Caco-2 (cell line): ENCODE measurements at regions not wholly inside any gene's neighbourhood (a gene's known extent, or its start where the extent isn't known, plus 50 kb on each side); places are given as distances from the start of the nearest gene placed in this dataset.
A peak's percentile ranks its signal among the peaks of the same experiment; 100 is the strongest.

Experiments used
- BruUV-seq: library from RNA; stranded (reverse); fragments of 400-500 nt; replicated peaks from 2 replicates; lab custom pipeline; 2021; lab: Mats Ljungman, UMichigan
- CTCF ChIA-PET: fragments of 300-600 bp; sonication (Branson Sonifier 250); formaldehyde crosslinking; loops from one replicate; lab custom pipeline; 2022; ENCODE audit warnings: antibody characterized with exemption; lab: Charles Lee
- POLR2A ChIA-PET: fragments of 300-600 bp; sonication (Branson Sonifier 250); formaldehyde crosslinking; loops from one replicate; lab custom pipeline; 2022; ENCODE audit warnings: antibody characterized with exemption; lab: Charles Lee
- DNase-seq, 2 experiments: peaks; one replicate each; pipeline versions ENCODE4 v3.0.0 to v3.0.0-alpha.2; 2020 to 2022
- H3K27me3 ChIP-seq: replicated peaks from 2 replicates; pipeline ENCODE4 v1.6.0; 2011; ENCODE audit warnings: low read length; ENCODE audit not compliant: control insufficient read depth, insufficient read depth
- H3K36me3 ChIP-seq: 2 replicates; pipeline ENCODE4 v1.5.1; 2011; ENCODE audit warnings: low read length; ENCODE audit not compliant: control insufficient read depth, insufficient read depth
- H3K4me1 ChIP-seq: fragments of 250-450 bp; sonication (Bioruptor Pico); 2 replicates; pipeline ENCODE4 v1.5.1; 2020; ENCODE audit warnings: mild to moderate bottlenecking
- H3K4me3 ChIP-seq: 2 replicates; pipeline ENCODE4 v1.5.1; 2011; ENCODE audit warnings: low read depth, mild to moderate bottlenecking, control low read depth, low read length
- H3K9me3 ChIP-seq: fragments of 250-450 bp; sonication (Bioruptor Pico); 2 replicates; pipeline ENCODE4 v1.5.1; 2020; ENCODE audit warnings: mild to moderate bottlenecking, moderate library complexity
- H3K27ac Mint-ChIP-seq: one replicate; pipeline ENCODE4 v1.8.0; 2022; ENCODE audit warnings: mixed read lengths; ENCODE audit not compliant: unreplicated experiment
- H3K27me3 Mint-ChIP-seq: one replicate; pipeline ENCODE4 v1.8.0; 2022; ENCODE audit warnings: mixed read lengths; ENCODE audit not compliant: insufficient read depth, unreplicated experiment
- H3K36me3 Mint-ChIP-seq: one replicate; pipeline ENCODE4 v1.8.0; 2022; ENCODE audit warnings: mild to moderate bottlenecking, mixed read lengths; ENCODE audit not compliant: insufficient read depth, unreplicated experiment
- H3K4me1 Mint-ChIP-seq: one replicate; pipeline ENCODE4 v1.8.0; 2022; ENCODE audit warnings: low read depth, mixed read lengths; ENCODE audit not compliant: unreplicated experiment
- H3K4me3 Mint-ChIP-seq: one replicate; pipeline ENCODE4 v1.8.0; 2022; ENCODE audit warnings: mild to moderate bottlenecking, moderate library complexity, mixed read lengths; ENCODE audit not compliant: unreplicated experiment
- H3K9me3 Mint-ChIP-seq: one replicate; pipeline ENCODE4 v1.8.0; 2022; ENCODE audit warnings: mixed read lengths; ENCODE audit not compliant: unreplicated experiment
- CTCF ChIP-seq, 2 experiments: fragments of 200-600 bp in 1 of 2; IDR thresholded peaks; 1 replicate in 1 of 2; 2 replicates in 1 of 2; pipeline versions ENCODE4 v1.5.1 to v1.8.0; 2011 to 2022; ENCODE audit warnings: antibody characterized with exemption in 1 of 2, control low read depth in 1 of 2, inconsistent platforms in 1 of 2, low read depth in 1 of 2, low read length in 1 of 2, mild to moderate bottlenecking in 1 of 2, moderate library complexity in 1 of 2; ENCODE audit not compliant: insufficient read depth in 1 of 2, severe bottlenecking in 1 of 2, unreplicated experiment in 1 of 2
- intact Hi-C: fragments of 100-400 bp; cut with micrococcal nuclease; formaldehyde crosslinking; loops from one replicate; pipeline ENCODE4 v1.10.0; 2022; ENCODE audit not compliant: unreplicated experiment

- CTCF ChIA-PET = no interaction called here
- Mint-ChIP-seq H3K4me3 (no peak overlapping the region), H3K36me3 (no peaks in the 10 kb centered on the region), H3K27me3 (no peaks in the 10 kb centered on the region), H3K4me1 (peaks cover 13% of the 10 kb centered on the region), H3K27ac (no peak overlapping the region), H3K9me3 (no peaks in the 10 kb centered on the region)
- POLR2A ChIA-PET = no interaction called here
- no TSS peak for BruUV-seq
- TF ChIP-seq CTCF (IDR thresholded peaks at IDR 0.05; ENCODE audit: insufficient read depth in 1 of 2, low read depth in 1 of 2, low read length in 1 of 2, severe bottlenecking in 1 of 2, unreplicated experiment in 1 of 2) = no peak
- H3K4me1 ChIP-seq = peaks cover 11% of the 10 kb centered on the region
- intact Hi-C loops = no loop called here
- no peaks in the 10 kb centered on the region for H3K27me3 ChIP-seq
- H3K4me3 ChIP-seq = no peak overlapping the region
- H3K36me3 ChIP-seq = no peaks in the 10 kb centered on the region
- DNase-seq = no peak
- H3K9me3 ChIP-seq = no peaks in the 10 kb centered on the region
These were observed 86.0 kb upstream of the MDFIC start for GRCh38 chr7:114835861-114836260.

GRCh38 chr7:114842551-114843065, 79.3 kb upstream of the MDFIC start:
- no peak overlapping the region for H3K27ac Mint-ChIP-seq

GRCh38 chr7:114843102-114843501, 78.8 kb upstream of the MDFIC start:
- Mint-ChIP-seq H3K27ac (no peak overlapping the region), H3K4me1 (peaks cover 7% of the 10 kb centered on the region), H3K36me3 (no peaks in the 10 kb centered on the region), H3K4me3 (no peak overlapping the region), H3K9me3 (no peaks in the 10 kb centered on the region), H3K27me3 (no peaks in the 10 kb centered on the region)
- no peak for TF ChIP-seq CTCF (IDR thresholded peaks at IDR 0.05; ENCODE audit: insufficient read depth in 1 of 2, low read depth in 1 of 2, low read length in 1 of 2, severe bottlenecking in 1 of 2, unreplicated experiment in 1 of 2)
- no peaks in the 10 kb centered on the region for H3K36me3 ChIP-seq
- ChIA-PET POLR2A (no interaction called here), CTCF (no interaction called here)
- H3K27me3 ChIP-seq = no peaks in the 10 kb centered on the region
- intact Hi-C loops = no loop called here
- H3K4me1 ChIP-seq = no peaks in the 10 kb centered on the region
- H3K4me3 ChIP-seq = no peak overlapping the region
- DNase-seq = no peak
- no peaks in the 10 kb centered on the region for H3K9me3 ChIP-seq
- no TSS peak for BruUV-seq

More at GRCh38 chr7:114842551-114843065, 79.3 kb upstream of the MDFIC start:
- no peaks in the 10 kb centered on the region for H3K36me3 Mint-ChIP-seq
- H3K9me3 Mint-ChIP-seq = no peaks in the 10 kb centered on the region
- BruUV-seq = no TSS peak
- no peaks in the 10 kb centered on the region for H3K27me3 Mint-ChIP-seq
- Histone ChIP-seq H3K4me1 (no peaks in the 10 kb centered on the region), H3K9me3 (no peaks in the 10 kb centered on the region), H3K4me3 (no peak overlapping the region), H3K27me3 (no peaks in the 10 kb centered on the region), H3K36me3 (no peaks in the 10 kb centered on the region)
- ChIA-PET CTCF (interaction anchor here (0.6 kb wide), 1 partner anchor 23 kb away, joined by 9 read pairs; no protein-coding TSS in a partner anchor), POLR2A (no interaction called here)
- intact Hi-C loops = no loop called here
- no peak overlapping the region for H3K4me3 Mint-ChIP-seq
- DNase-seq = peak in 1 of 2 experiments; percentile 10
- no peak for TF ChIP-seq CTCF (IDR thresholded peaks at IDR 0.05; ENCODE audit: insufficient read depth in 1 of 2, low read depth in 1 of 2, low read length in 1 of 2, severe bottlenecking in 1 of 2, unreplicated experiment in 1 of 2)
- peaks cover 7% of the 10 kb centered on the region for H3K4me1 Mint-ChIP-seq
